ENCODE measurements at regions not wholly inside any gene's neighbourhood (a gene's known extent, or its start where the extent isn't known, plus 50 kb on each side); places are given as distances from the start of the nearest gene placed in this dataset.

- H4K8ac ChIP-seq (ENCODE audit: low read depth in 2 of 2, low read length in 2 of 2) = no peak overlapping the region
- no peak overlapping the region for H3K56ac ChIP-seq (ENCODE audit: extremely low read depth, insufficient read depth, low read length)
- H3K9me3 ChIP-seq (ENCODE audit: control insufficient read depth, insufficient read depth, low read length) = no peaks in the 10 kb centered on the region
- no peak overlapping the region for H3K23ac ChIP-seq (ENCODE audit: low read depth, low read length)
- no peak overlapping the region for H4K91ac ChIP-seq (ENCODE audit: insufficient read depth, low read depth, low read length)
- H3K14ac ChIP-seq (replicated peaks; ENCODE audit: low read depth, low read length) = no peak overlapping the region
- no peak overlapping the region for H2BK15ac ChIP-seq (ENCODE audit: low read depth, low read length)
- no peaks in the 10 kb centered on the region; the same call in 1 of the 2 replicates for H4K20me1 ChIP-seq (ENCODE audit: insufficient read depth, low read length)
- dilution Hi-C loops (cut with HindIII; ENCODE audit: low sequenced_read_pairs, unreplicated experiment) (no loop called here), in situ Hi-C loops (cut with MboI; ENCODE audit: low sequenced_read_pairs) (no loop called here), intact Hi-C loops (cut with micrococcal nuclease) (no loop called here)
- no peak overlapping the region for H3K27ac ChIP-seq (ENCODE audit: insufficient read depth, low read length)
- H2BK5ac ChIP-seq (ENCODE audit: low read depth, low read length, poor library complexity, severe bottlenecking) = no peak overlapping the region
- no peaks in the 10 kb centered on the region for H3K4me1 ChIP-seq (ENCODE audit: control insufficient read depth, insufficient read depth, low read length)
- no peak overlapping the region for H3K4me2 ChIP-seq (ENCODE audit: low read depth, low read length)
- WGBS, 2 experiments (ENCODE audit: extremely low coverage in 2 of 2, insufficient read length in 1 of 2) = no CpG with 5 or more reads among the region's 3 CpGs
- no peak overlapping the region for H2AFZ ChIP-seq (replicated peaks; ENCODE audit: low read length, poor library complexity)
- H3K18ac ChIP-seq (ENCODE audit: low read depth, low read length) = no peak overlapping the region
- no peak overlapping the region for H2AK5ac ChIP-seq (ENCODE audit: low read depth, low read length)
- no peaks in the 10 kb centered on the region for H3K36me3 ChIP-seq (ENCODE audit: control insufficient read depth, insufficient read depth, low read length)
- no peak overlapping the region for H3K4ac ChIP-seq (ENCODE audit: low read depth, low read length)
- H3K9me1 ChIP-seq (ENCODE audit: insufficient read depth, low read length) = peaks cover 5% of the 10 kb centered on the region; the same call in 1 of the 2 replicates
- ChIA-PET CTCF (no interaction called here), POLR2A (ENCODE audit: unreplicated experiment) (no interaction called here)
- no peak for TF ChIP-seq CHD1 (IDR thresholded peaks at IDR 0.05; ENCODE audit: low read depth, low read length)
- no peak for TF ChIP-seq SMC3 (IDR thresholded peaks at IDR 0.05; ENCODE audit: low read depth, low read length)
- TF ChIP-seq FOS (IDR thresholded peaks at IDR 0.05; ENCODE audit: low read depth, low read length) = no peak
- no peak for TF ChIP-seq BHLHE40 (IDR thresholded peaks at IDR 0.05; ENCODE audit: low read depth, low read length)
- no peak for TF ChIP-seq MAZ (IDR thresholded peaks at IDR 0.05; ENCODE audit: borderline replicate concordance, low read depth, low read length)
- no peak for TF ChIP-seq RAD21 (IDR thresholded peaks at IDR 0.05; ENCODE audit: low read length)
- TF ChIP-seq CTCF (conservative IDR thresholded peaks at IDR 0.05; ENCODE audit: low read depth, low read length) = no peak
- TF ChIP-seq MXI1 (IDR thresholded peaks at IDR 0.05; ENCODE audit: borderline replicate concordance, low read depth, low read length) = no peak
- no TSS peak for BruUV-seq (replicated peaks)
- no peak overlapping the region for H2AK9ac ChIP-seq (replicated peaks; ENCODE audit: low read depth, low read length, poor library complexity)
- ATAC-seq (ENCODE audit: low read depth) (no peak), DNase-seq (no peak)
- H2BK20ac ChIP-seq (ENCODE audit: low read depth, low read length) = no peak overlapping the region
- no peaks in the 10 kb centered on the region; the same call in 1 of the 2 replicates for H3K27me3 ChIP-seq (ENCODE audit: control insufficient read depth, insufficient read depth, low read length)
- H3K79me1 ChIP-seq (ENCODE audit: low read depth in 1 of 2, low read length in 2 of 2) = no peaks in the 10 kb centered on the region
- H3K4me3 ChIP-seq (ENCODE audit: insufficient read depth, low read depth, low read length) = no peak overlapping the region
- H2BK120ac ChIP-seq (ENCODE audit: low read depth, low read length) = no peak overlapping the region
- no peak overlapping the region for H4K5ac ChIP-seq (ENCODE audit: low read depth, low read length)
- H3K9ac ChIP-seq (ENCODE audit: low read depth, low read length) = no peak overlapping the region
Measured at GRCh38 chr1:36614571-36614970, 131.9 kb upstream of the CSF3R start.

Measured in IMR-90 (cell line).